NB4 (cell line): ENCODE measurements at regions not wholly inside any gene's neighbourhood (a gene's known extent, or its start where the extent isn't known, plus 50 kb on each side); places are given as distances from the start of the nearest gene placed in this dataset.

Experiments used
- MYC ChIP-seq: IDR thresholded peaks from 2 replicates; pipeline ENCODE4 v1.6.1; 2011; ENCODE audit warnings: low read depth, low read length
- POLR2A ChIP-seq: IDR thresholded peaks from 2 replicates; pipeline ENCODE4 v1.6.1; 2011; ENCODE audit warnings: mild to moderate bottlenecking; ENCODE audit not compliant: insufficient read length; ENCODE audit errors: extremely low read depth
- TF ChIP-seq, protein P1 (sequence below): IDR thresholded peaks from one replicate; pipeline ENCODE4 v1.5.1; 2012; ENCODE audit warnings: low read depth, low read length
- TF ChIP-seq, protein P2 (sequence below): IDR thresholded peaks from 2 replicates; pipeline ENCODE4 v1.6.1; 2011; ENCODE audit warnings: low read depth, low read length

GRCh38 chr6:159640322-159640721 is 52.7 kb downstream of the SOD2 start:
- TF ChIP-seq, protein P1, sequence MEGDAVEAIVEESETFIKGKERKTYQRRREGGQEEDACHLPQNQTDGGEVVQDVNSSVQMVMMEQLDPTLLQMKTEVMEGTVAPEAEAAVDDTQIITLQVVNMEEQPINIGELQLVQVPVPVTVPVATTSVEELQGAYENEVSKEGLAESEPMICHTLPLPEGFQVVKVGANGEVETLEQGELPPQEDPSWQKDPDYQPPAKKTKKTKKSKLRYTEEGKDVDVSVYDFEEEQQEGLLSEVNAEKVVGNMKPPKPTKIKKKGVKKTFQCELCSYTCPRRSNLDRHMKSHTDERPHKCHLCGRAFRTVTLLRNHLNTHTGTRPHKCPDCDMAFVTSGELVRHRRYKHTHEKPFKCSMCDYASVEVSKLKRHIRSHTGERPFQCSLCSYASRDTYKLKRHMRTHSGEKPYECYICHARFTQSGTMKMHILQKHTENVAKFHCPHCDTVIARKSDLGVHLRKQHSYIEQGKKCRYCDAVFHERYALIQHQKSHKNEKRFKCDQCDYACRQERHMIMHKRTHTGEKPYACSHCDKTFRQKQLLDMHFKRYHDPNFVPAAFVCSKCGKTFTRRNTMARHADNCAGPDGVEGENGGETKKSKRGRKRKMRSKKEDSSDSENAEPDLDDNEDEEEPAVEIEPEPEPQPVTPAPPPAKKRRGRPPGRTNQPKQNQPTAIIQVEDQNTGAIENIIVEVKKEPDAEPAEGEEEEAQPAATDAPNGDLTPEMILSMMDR, result no peak
- TF ChIP-seq POLR2A, result no peak
- TF ChIP-seq, protein P2, sequence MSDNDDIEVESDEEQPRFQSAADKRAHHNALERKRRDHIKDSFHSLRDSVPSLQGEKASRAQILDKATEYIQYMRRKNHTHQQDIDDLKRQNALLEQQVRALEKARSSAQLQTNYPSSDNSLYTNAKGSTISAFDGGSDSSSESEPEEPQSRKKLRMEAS, result no peak
- TF ChIP-seq MYC, result no peak
